Omental fat pad (tissue), 3 donors: ENCODE measurements at regions not wholly inside any gene's neighbourhood (a gene's known extent, or its start where the extent isn't known, plus 50 kb on each side); places are given as distances from the start of the nearest gene placed in this dataset.

Source experiments
- ATAC-seq: fragments of 150-250 bp; one replicate; pipeline ENCODE4 v1.9.1; 2016; ENCODE audit warnings: mild to moderate bottlenecking, moderate library complexity; ENCODE audit not compliant: low FRiP score
- DNase-seq: peaks from one replicate; pipeline ENCODE4 v3.0.0-alpha.2; 2019; ENCODE audit warnings: low spot score
- TF ChIP-seq, protein P1 (sequence below), 3 donors: fragments of 450-650 bp; IDR thresholded peaks; one replicate each; pipeline ENCODE4 v1.5.1; 2016 to 2017; ENCODE audit warnings: antibody characterized with exemption in 3 of 3, mild to moderate bottlenecking in 3 of 3, moderate library complexity in 2 of 3

- ATAC-seq (no peak), DNase-seq (no peak)
- TF ChIP-seq, protein P1, sequence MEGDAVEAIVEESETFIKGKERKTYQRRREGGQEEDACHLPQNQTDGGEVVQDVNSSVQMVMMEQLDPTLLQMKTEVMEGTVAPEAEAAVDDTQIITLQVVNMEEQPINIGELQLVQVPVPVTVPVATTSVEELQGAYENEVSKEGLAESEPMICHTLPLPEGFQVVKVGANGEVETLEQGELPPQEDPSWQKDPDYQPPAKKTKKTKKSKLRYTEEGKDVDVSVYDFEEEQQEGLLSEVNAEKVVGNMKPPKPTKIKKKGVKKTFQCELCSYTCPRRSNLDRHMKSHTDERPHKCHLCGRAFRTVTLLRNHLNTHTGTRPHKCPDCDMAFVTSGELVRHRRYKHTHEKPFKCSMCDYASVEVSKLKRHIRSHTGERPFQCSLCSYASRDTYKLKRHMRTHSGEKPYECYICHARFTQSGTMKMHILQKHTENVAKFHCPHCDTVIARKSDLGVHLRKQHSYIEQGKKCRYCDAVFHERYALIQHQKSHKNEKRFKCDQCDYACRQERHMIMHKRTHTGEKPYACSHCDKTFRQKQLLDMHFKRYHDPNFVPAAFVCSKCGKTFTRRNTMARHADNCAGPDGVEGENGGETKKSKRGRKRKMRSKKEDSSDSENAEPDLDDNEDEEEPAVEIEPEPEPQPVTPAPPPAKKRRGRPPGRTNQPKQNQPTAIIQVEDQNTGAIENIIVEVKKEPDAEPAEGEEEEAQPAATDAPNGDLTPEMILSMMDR (IDR thresholded peaks at IDR 0.05): no peak
Observed at GRCh38 chr2:117126656-117127055, 687.8 kb upstream of the DDX18 start.

DNA sequence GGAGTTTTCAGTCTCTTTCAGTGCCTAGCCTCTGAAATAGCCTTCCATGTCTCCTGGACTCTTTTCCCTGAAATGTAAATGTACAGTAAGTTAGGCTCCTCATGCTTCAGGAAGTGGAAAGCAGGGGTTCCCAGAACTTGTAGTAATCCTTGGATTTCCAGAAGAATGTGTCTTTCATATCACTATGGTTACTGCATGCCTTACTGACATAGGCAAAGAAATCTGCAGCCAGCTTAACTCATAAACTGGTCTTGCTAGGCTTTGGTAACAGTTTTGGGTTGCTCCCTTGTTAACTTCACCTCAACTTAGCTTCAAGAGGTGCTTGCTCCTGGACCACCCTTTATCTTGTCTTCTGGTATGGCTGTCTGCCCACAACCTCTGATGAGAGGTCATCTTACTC, 686.8 kb upstream of the DDX18 start:
- TF ChIP-seq, protein P1 (IDR thresholded peaks at IDR 0.05): no peak
- no peak for ATAC-seq
- no peak for DNase-seq

- ATAC-seq (no peak), DNase-seq (no peak)
- TF ChIP-seq, protein P1 (IDR thresholded peaks at IDR 0.05): no peak
Observed at GRCh38 chr2:117128461-117128860, 686.0 kb upstream of the DDX18 start.

DNA sequence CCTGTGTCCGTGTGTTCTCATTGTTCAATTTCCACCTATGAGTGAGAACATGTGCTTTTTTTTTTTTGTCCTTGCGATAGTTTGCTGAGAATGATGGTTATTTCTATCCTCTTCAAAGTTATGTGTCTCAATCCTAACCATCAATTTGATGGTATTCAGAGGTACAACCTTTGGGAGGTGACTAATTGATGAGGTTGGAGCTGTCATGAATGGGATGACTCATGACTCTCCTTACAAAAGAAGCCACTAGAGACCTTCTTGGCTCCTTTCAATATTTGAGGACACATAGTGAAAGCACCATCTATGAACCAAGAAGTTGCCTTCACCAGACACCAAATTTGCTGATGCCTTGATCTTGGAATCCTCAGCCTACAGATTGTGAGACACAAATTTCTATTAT, 677.1 kb upstream of the DDX18 start:
- DNase-seq: no peak
- TF ChIP-seq, protein P1 (IDR thresholded peaks at IDR 0.05): no peak
- ATAC-seq: no peak

DNA sequence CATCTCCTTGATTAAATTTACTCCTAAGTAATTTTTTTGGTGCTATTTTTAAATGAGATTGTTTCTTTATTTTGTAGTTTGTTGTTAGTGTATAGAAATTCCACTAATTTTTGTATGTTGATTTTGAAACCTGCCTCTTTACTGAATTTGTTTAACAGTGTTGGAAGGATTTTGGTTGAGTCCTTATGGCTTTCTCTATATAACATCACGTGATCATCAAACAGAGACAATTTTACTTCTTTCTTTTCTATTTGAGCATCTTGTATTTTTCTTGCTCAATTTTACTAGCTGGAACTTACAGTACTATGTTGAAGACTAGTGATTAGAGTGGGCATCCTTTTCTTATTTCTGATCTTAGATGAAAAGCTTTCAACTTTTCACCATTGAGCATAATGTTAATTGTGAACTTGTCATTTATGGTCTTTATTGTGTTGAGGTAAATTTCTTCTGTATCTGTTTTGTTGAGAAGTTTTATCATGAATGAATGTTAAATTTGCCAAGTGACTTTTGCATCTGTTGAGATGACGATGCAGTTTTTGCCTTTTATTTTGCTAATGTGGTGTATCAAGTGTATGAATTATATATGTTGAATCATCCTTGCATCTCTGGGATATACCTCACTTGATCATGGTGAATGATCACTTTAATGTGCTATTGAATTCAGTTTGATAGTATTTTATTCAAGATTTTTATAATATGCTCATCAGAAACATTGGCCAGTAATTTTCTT, 645.3 kb upstream of the DDX18 start:
- DNase-seq (no peak), ATAC-seq (no peak)
- TF ChIP-seq, protein P1 (IDR thresholded peaks at IDR 0.05): no peak

- TF ChIP-seq, protein P1 (IDR thresholded peaks at IDR 0.05): no peak
- no peak for ATAC-seq
- no peak for DNase-seq
Observed at GRCh38 chr2:117170897-117171296, 643.6 kb upstream of the DDX18 start.

DNA sequence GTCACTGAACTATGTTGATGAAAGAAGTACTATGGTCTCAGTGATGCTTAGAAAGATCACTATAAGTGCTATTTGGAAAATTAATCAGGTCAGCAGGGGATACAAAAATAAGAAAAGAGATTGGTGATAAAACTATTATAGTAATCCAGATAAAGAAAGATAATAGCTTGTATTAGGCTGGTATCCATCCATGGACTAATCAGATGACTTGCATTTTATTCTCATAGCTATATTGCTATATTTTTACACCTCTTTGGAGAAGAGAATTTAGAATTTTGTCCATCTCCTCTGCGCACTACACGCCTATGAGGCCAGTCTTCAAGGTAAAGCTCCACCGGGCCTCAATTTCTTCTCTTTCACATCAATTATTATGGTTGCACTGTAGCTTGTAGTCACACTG, 635.1 kb upstream of the DDX18 start:
- ATAC-seq: no peak
- TF ChIP-seq, protein P1 (IDR thresholded peaks at IDR 0.05): no peak
- no peak for DNase-seq
